ENCODE measurements at regions not wholly inside any gene's neighbourhood (a gene's known extent, or its start where the extent isn't known, plus 50 kb on each side); places are given as distances from the start of the nearest gene placed in this dataset.

DNA sequence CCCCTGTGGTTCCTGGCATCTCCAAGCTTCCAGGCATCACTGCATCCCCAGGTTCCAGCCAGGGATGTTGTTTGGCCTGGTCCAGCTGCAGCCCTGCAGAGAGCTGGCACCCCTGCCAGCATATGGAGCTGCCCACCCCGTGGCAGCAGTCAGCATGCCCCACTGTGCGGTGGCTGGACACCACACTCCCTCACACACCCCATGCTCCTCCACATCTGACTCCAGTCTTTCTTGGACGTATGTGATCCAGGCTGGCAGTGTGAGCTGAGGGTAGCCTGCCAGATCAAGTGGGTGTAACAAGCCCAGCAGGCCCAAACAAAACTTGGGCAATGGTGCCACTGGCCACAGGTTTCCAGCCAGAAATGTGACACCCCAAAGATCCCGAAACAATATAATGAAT, 620.4 kb downstream of the RWDD3 start:
- no peak for TF ChIP-seq ZNF775 (CRISPR knock-in tag; IDR thresholded peaks at IDR 0.05; ENCODE audit: borderline replicate concordance)
- TF ChIP-seq PAX8 (CRISPR knock-in tag; IDR thresholded peaks at IDR 0.05; ENCODE audit: borderline replicate concordance), result no peak
- TF ChIP-seq ZNF577 (CRISPR knock-in tag; IDR thresholded peaks at IDR 0.05; ENCODE audit: borderline replicate concordance, low read depth), result no peak
- no peak for TF ChIP-seq KLF6 (CRISPR knock-in tag; IDR thresholded peaks at IDR 0.05)
- TF ChIP-seq ZNF768 (CRISPR knock-in tag; IDR thresholded peaks at IDR 0.05), result no peak
- no peak for TF ChIP-seq SNAPC2 (CRISPR knock-in tag; IDR thresholded peaks at IDR 0.05)
- TF ChIP-seq ETV6 (CRISPR knock-in tag; conservative IDR thresholded peaks at IDR 0.05), result no peak
- TF ChIP-seq EHMT2 (IDR thresholded peaks at IDR 0.05; ENCODE audit: borderline replicate concordance, low read depth, low read length), result no peak
- no peak for TF ChIP-seq TRIM24 (CRISPR knock-in tag; IDR thresholded peaks at IDR 0.05)
- no peak for TF ChIP-seq AGO2 (optimal IDR thresholded peaks at IDR 0.05; ENCODE audit: low read depth, low read length)
- Histone ChIP-seq H3K27ac (ENCODE audit: extremely low read length, insufficient read depth, low read length) (no peak overlapping the region), H3K27me3 (ENCODE audit: control insufficient read depth in 1 of 2, insufficient read depth in 2 of 2, low read length in 2 of 2) (no peaks in the 10 kb centered on the region; a peak in 1 of 5 replicates), H4K20me1 (ENCODE audit: insufficient read depth, low read length) (no peaks in the 10 kb centered on the region), H3K4me1 (ENCODE audit: insufficient read depth, low read length) (no peaks in the 10 kb centered on the region), H3K9ac (ENCODE audit: insufficient read depth, low read depth, low read length) (no peak overlapping the region), H3K79me2 (ENCODE audit: insufficient read depth, low read length) (no peaks in the 10 kb centered on the region), H2AFZ (ENCODE audit: low read length) (no peak overlapping the region), H3K36me3 (replicated peaks in 1 of 2; ENCODE audit: control insufficient read depth in 1 of 2, insufficient read depth in 2 of 2, low read length in 2 of 2) (no peaks in the 10 kb centered on the region), H3K9me3 (ENCODE audit: low read length) (peaks cover 29% of the 10 kb centered on the region), H3K4me2 (ENCODE audit: low read depth, low read length) (no peak overlapping the region), H3K4me3 (replicated peaks in 1 of 3; ENCODE audit: insufficient read depth in 1 of 3, low read depth in 2 of 3, low read length in 3 of 3) (no peak overlapping the region)
- FAIRE-seq (no peak), DNase-seq (ENCODE audit: low spot score) (no peak), ATAC-seq (no peak)
- no TSS peak for BruUV-seq (replicated peaks)
- in situ Hi-C loops (cut with HindIII; ENCODE audit: extremely low pct_ligation_motif_present, low pct_unique_long_range_greater_than_20kb), result no loop called here
- CTCF ChIA-PET (ENCODE audit: low intra/inter-chr PET ratio, low total read pairs), result no interaction called here
- POLR2A ChIA-PET, result no interaction called here
- 40% methylated on average over 2 of the region's 4 CpGs for WGBS (ENCODE audit: low lambda C conversion rate)
- intact Hi-C loops (cut with micrococcal nuclease; ENCODE audit: unreplicated experiment), result no loop called here

DNA sequence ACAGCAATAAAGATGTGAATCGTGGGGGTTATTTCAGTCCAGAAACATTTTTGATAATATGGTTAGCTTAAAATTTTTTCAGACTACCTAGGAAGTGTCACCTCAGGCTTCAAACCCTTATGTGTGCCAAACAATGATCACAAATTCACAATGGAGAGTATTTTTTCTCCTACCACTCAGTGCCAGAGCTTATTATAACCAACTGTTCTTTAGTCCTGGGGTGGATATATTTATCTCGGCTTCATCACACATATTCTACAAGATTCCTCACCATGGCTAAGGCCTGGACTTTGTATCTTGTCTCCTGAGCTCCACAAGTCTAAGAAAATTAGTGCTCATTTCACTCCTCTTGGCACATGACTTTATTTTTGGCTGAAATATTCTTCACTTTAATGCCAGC, 629.1 kb downstream of the RWDD3 start:
- H3K9ac ChIP-seq (ENCODE audit: insufficient read depth, low read depth, low read length), result no peak overlapping the region
- ChIA-PET POLR2A (no interaction called here), CTCF (ENCODE audit: low intra/inter-chr PET ratio, low total read pairs) (no interaction called here)
- in situ Hi-C loops (cut with HindIII; ENCODE audit: extremely low pct_ligation_motif_present, low pct_unique_long_range_greater_than_20kb) (no loop called here), intact Hi-C loops (cut with micrococcal nuclease; ENCODE audit: unreplicated experiment) (no loop called here)
- H3K4me1 ChIP-seq (ENCODE audit: insufficient read depth, low read length), result no peaks in the 10 kb centered on the region
- H2AFZ ChIP-seq (ENCODE audit: low read length), result no peak overlapping the region
- TF ChIP-seq TMF1 (CRISPR knock-in tag; IDR thresholded peaks at IDR 0.05; ENCODE audit: low read depth), result no peak
- TF ChIP-seq, protein P1, sequence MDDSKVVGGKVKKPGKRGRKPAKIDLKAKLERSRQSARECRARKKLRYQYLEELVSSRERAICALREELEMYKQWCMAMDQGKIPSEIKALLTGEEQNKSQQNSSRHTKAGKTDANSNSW (CRISPR knock-in tag; IDR thresholded peaks at IDR 0.05; ENCODE audit: borderline replicate concordance), result no peak
- no peak for TF ChIP-seq ZNF572 (CRISPR knock-in tag; IDR thresholded peaks at IDR 0.05)
- TF ChIP-seq, protein P2, sequence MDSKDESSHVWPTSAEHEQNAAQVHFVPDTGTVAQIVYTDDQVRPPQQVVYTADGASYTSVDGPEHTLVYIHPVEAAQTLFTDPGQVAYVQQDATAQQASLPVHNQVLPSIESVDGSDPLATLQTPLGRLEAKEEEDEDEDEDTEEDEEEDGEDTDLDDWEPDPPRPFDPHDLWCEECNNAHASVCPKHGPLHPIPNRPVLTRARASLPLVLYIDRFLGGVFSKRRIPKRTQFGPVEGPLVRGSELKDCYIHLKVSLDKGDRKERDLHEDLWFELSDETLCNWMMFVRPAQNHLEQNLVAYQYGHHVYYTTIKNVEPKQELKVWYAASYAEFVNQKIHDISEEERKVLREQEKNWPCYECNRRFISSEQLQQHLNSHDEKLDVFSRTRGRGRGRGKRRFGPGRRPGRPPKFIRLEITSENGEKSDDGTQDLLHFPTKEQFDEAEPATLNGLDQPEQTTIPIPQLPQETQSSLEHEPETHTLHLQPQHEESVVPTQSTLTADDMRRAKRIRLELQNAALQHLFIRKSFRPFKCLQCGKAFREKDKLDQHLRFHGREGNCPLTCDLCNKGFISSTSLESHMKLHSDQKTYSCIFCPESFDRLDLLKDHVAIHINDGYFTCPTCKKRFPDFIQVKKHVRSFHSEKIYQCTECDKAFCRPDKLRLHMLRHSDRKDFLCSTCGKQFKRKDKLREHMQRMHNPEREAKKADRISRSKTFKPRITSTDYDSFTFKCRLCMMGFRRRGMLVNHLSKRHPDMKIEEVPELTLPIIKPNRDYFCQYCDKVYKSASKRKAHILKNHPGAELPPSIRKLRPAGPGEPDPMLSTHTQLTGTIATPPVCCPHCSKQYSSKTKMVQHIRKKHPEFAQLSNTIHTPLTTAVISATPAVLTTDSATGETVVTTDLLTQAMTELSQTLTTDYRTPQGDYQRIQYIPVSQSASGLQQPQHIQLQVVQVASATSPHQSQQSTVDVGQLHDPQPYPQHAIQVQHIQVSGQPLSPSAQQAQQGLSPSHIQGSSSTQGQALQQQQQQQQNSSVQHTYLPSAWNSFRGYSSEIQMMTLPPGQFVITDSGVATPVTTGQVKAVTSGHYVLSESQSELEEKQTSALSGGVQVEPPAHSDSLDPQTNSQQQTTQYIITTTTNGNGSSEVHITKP (CRISPR knock-in tag; IDR thresholded peaks at IDR 0.05; ENCODE audit: low read depth), result no peak
- TF ChIP-seq ZNF773 (CRISPR knock-in tag; IDR thresholded peaks at IDR 0.05; ENCODE audit: borderline replicate concordance), result no peak
- no peak for ATAC-seq
- H3K27me3 ChIP-seq (ENCODE audit: control insufficient read depth in 1 of 2, insufficient read depth in 2 of 2, low read length in 2 of 2), result no peaks in the 10 kb centered on the region
- no TSS peak for BruUV-seq (replicated peaks)
- no peaks in the 10 kb centered on the region for H4K20me1 ChIP-seq (ENCODE audit: insufficient read depth, low read length)
- DNase-seq (ENCODE audit: low spot score), result no peak
- no peaks in the 10 kb centered on the region for H3K36me3 ChIP-seq (replicated peaks in 1 of 2; ENCODE audit: control insufficient read depth in 1 of 2, insufficient read depth in 2 of 2, low read length in 2 of 2)
- no peaks in the 10 kb centered on the region for H3K79me2 ChIP-seq (ENCODE audit: insufficient read depth, low read length)
- WGBS (ENCODE audit: low lambda C conversion rate), result 0% methylated on average over 2 of the region's 2 CpGs
- no peak overlapping the region for H3K4me2 ChIP-seq (ENCODE audit: low read depth, low read length)
- H3K4me3 ChIP-seq (replicated peaks in 1 of 3; ENCODE audit: insufficient read depth in 1 of 3, low read depth in 2 of 3, low read length in 3 of 3), result no peak overlapping the region
- FAIRE-seq, result no peak
- no peaks in the 10 kb centered on the region; the same call in 1 of the 2 replicates for H3K9me3 ChIP-seq (ENCODE audit: low read length)
- no peak overlapping the region for H3K27ac ChIP-seq (ENCODE audit: extremely low read length, insufficient read depth, low read length)
